Lung (tissue), 11 donors: ENCODE measurements at regions not wholly inside any gene's neighbourhood (a gene's known extent, or its start where the extent isn't known, plus 50 kb on each side); places are given as distances from the start of the nearest gene placed in this dataset.

Experiments
- ATAC-seq: fragments of 200-7000 bp; cut with Tn5 transposase; one replicate; pipeline ENCODE4 v1.9.1; 2020; ENCODE audit warnings: moderate number of reproducible peaks; ENCODE audit not compliant: insufficient read depth, low FRiP score
- DNase-seq, 3 donors: peaks; one replicate each; pipeline ENCODE4 v3.0.0-alpha.2; 2013 to 2017
- H3K27ac ChIP-seq, 2 donors: one replicate each; pipeline ENCODE4 v1.5.1; 2013; ENCODE audit warnings: mild to moderate bottlenecking in 2 of 2, moderate library complexity in 2 of 2, control low read depth in 1 of 2, inconsistent platforms in 1 of 2, low read depth in 1 of 2, low read length in 1 of 2
- H3K27me3 ChIP-seq, 3 donors: one replicate each; pipeline ENCODE4 v1.5.1; 2013; ENCODE audit warnings: low read length in 2 of 3; ENCODE audit not compliant: control insufficient read depth in 3 of 3, insufficient read depth in 3 of 3
- H3K36me3 ChIP-seq, 4 donors: one replicate each; pipeline ENCODE4 v1.5.1; 2013; ENCODE audit warnings: low read length in 4 of 4, mild to moderate bottlenecking in 1 of 4, moderate library complexity in 1 of 4; ENCODE audit not compliant: control insufficient read depth in 4 of 4, insufficient read depth in 4 of 4
- H3K4me1 ChIP-seq, 5 donors: one replicate each; pipeline ENCODE4 v1.5.1; 2013; ENCODE audit warnings: low read length in 5 of 5, mild to moderate bottlenecking in 2 of 5, moderate library complexity in 1 of 5; ENCODE audit not compliant: control insufficient read depth in 5 of 5, insufficient read depth in 5 of 5
- H3K4me3 ChIP-seq: one replicate; pipeline ENCODE4 v1.5.1; 2013; ENCODE audit warnings: mild to moderate bottlenecking, control low read depth, moderate library complexity
- H3K9ac ChIP-seq, 2 donors: one replicate each; pipeline ENCODE4 v1.5.1; 2013; ENCODE audit warnings: low read length in 2 of 2, control low read depth in 1 of 2; ENCODE audit not compliant: insufficient read depth in 1 of 2
- H3K9me3 ChIP-seq, 4 donors: one replicate each; pipeline ENCODE4 v1.5.1; 2013; ENCODE audit warnings: low read length in 3 of 4, mild to moderate bottlenecking in 1 of 4, moderate library complexity in 1 of 4; ENCODE audit not compliant: control insufficient read depth in 4 of 4, insufficient read depth in 3 of 4
- WGBS, 2 donors: extraction: QIAGEN DNeasy Blood & Tissue Kit; methylation state at CpG; one replicate each; pipeline ENCODE4 v1.1.7; 2013; 5-methylcytosine and 5-hydroxymethylcytosine counted together
- TF ChIP-seq, protein P1 (sequence below): IDR thresholded peaks from 2 replicates; pipeline ENCODE4 v1.5.1; 2012; ENCODE audit warnings: mild to moderate bottlenecking; ENCODE audit errors: control extremely low read depth, extremely low read depth
- donor health status: control.
- donor health status: control.
- donor health status: Bipolar disorder and iron deficiency.
- donor health status: healthy.
- donor health status: DM: yes; HTN: yes; CAD: no.

DNA sequence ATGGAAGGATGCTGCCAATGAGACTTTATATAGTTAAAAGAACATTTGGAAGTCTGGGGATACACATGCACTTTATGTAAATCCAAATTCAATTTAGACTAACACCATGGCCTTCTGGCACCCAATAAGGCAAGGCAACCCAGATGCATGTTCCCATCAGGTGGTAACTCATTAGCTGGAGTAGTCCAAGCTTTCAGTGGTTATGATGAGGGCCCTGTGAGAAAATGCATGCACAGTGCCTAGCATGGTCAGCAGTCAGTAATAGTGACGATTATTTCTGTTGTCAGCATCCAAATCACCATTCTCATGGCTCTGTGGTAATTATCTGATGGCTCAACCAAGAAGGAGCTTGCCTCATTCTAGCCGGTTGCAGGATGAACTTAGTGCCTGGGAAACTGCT lies 70.3 kb upstream of the CTLA4 start:
- H3K27me3 ChIP-seq: no peaks in the 10 kb centered on the region
- H3K36me3 ChIP-seq: no peaks in the 10 kb centered on the region
- ATAC-seq: no peak
- peaks cover 0 to 2% (median 0%) of the 10 kb centered on the region in 4 donors for H3K9me3 ChIP-seq
- DNase-seq: no peak
- H3K4me1 ChIP-seq: peaks cover 0 to 8% (median 3%) of the 10 kb centered on the region in 5 donors
- TF ChIP-seq, protein P1, sequence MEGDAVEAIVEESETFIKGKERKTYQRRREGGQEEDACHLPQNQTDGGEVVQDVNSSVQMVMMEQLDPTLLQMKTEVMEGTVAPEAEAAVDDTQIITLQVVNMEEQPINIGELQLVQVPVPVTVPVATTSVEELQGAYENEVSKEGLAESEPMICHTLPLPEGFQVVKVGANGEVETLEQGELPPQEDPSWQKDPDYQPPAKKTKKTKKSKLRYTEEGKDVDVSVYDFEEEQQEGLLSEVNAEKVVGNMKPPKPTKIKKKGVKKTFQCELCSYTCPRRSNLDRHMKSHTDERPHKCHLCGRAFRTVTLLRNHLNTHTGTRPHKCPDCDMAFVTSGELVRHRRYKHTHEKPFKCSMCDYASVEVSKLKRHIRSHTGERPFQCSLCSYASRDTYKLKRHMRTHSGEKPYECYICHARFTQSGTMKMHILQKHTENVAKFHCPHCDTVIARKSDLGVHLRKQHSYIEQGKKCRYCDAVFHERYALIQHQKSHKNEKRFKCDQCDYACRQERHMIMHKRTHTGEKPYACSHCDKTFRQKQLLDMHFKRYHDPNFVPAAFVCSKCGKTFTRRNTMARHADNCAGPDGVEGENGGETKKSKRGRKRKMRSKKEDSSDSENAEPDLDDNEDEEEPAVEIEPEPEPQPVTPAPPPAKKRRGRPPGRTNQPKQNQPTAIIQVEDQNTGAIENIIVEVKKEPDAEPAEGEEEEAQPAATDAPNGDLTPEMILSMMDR: no peak
- H3K4me3 ChIP-seq: no peak overlapping the region
- H3K27ac ChIP-seq: no peak overlapping the region
- WGBS, 2 donors: 47 to 84% methylated on average over 2 of the region's 2 CpGs
- H3K9ac ChIP-seq: no peak overlapping the region

DNA sequence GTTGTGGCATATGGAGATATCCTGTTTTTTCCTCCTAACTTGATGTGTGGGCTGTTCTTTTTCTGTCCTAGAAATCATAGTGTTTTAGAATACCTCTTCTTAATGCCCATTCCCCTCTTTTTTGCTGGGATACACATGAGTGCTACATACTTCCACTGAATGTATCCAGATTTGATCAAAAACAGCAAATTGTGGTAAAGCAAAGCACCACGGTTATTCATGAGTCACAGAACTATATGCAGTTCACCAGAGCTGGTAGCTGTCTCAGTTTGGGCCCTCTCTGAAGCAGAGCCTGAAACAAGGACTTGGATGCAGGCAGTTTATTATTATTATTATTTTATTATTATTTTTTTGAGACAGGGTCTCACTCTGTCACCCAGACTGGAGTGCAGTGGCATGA lies 69.9 kb upstream of the CTLA4 start:
- Histone ChIP-seq H3K36me3 (no peaks in the 10 kb centered on the region), H3K9me3 (peaks cover 0 to 2% (median 0%) of the 10 kb centered on the region in 4 donors), H3K9ac (no peak overlapping the region), H3K4me3 (no peak overlapping the region), H3K27me3 (no peaks in the 10 kb centered on the region), H3K4me1 (peaks cover 0 to 8% (median 3%) of the 10 kb centered on the region in 5 donors), H3K27ac (no peak overlapping the region)
- TF ChIP-seq, protein P1: no peak
- 85 to 93% methylated on average over 1 of the region's 1 CpG for WGBS, 2 donors
- DNase-seq (no peak), ATAC-seq (no peak)

DNA sequence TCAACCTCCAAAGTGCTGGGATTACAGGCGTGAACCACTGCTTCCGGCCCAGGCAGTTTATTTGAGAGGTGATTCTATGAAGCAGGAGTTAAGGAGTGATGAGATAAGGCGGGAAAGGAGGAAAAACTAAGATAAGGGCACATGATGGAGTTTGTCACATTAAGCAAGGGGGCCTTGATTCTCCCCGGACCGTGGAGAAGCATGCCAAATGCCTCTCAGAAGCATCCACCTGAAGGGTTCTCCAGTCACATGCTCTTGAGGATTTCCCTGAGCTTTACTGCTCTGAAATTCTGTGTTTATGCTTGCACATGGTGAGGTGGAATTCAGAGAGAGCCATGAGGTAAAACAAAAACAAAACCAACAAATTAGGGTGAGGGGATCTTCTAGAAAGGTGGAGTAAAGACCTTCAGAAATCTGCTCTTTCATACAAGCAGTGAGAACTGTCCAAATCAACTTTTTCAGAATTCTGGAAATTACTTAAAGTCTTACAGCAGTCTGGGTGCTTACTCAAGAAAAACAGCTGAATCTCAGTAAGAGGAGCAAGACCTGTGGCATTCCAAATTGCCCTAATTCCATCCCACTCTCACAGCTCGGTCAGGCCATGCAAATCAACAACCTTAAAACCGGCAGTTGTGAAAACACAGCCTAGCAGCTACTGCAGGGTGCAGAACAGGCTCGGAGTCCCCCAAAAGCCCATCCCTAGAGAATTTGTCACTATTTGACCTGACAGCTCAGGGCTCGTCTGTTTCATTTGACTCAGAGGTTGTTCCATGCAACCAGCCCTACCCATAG lies 69.1 kb upstream of the CTLA4 start:
- Histone ChIP-seq H3K36me3 (no peaks in the 10 kb centered on the region), H3K9me3 (peaks cover 0 to 2% (median 0%) of the 10 kb centered on the region in 4 donors), H3K27ac (no peak overlapping the region), H3K27me3 (no peaks in the 10 kb centered on the region), H3K9ac (no peak overlapping the region), H3K4me3 (no peak overlapping the region), H3K4me1 (peaks cover 0 to 8% (median 3%) of the 10 kb centered on the region in 5 donors)
- DNase-seq (no peak), ATAC-seq (no peak)
- TF ChIP-seq, protein P1: no peak
- 79 to 85% methylated on average over 9 of the region's 9 CpGs for WGBS, 2 donors
